Uterus (tissue), 2 donors: ENCODE measurements at regions not wholly inside any gene's neighbourhood (a gene's known extent, or its start where the extent isn't known, plus 50 kb on each side); places are given as distances from the start of the nearest gene placed in this dataset.

Experiments
- CTCF ChIP-seq, 4 experiments: fragments of 200-600 bp in 2 of 4; fragments of 450-650 bp in 2 of 4; sonication (generic) in 2 of 4; IDR thresholded peaks; one replicate each; pipeline ENCODE4 v1.5.1; 2016 to 2019; ENCODE audit warnings: antibody characterized with exemption in 4 of 4, mild to moderate bottlenecking in 2 of 4, moderate library complexity in 1 of 4
- POLR2A ChIP-seq, 2 donors: fragments of 450-650 bp; IDR thresholded peaks; one replicate each; pipeline ENCODE4 v1.6.1; 2016; ENCODE audit warnings: antibody characterized with exemption in 2 of 2, mild to moderate bottlenecking in 1 of 2, moderate library complexity in 1 of 2

GRCh38 chr9:19551124-19551929 lies 142.5 kb downstream of the ACER2 start:
- no peak for TF ChIP-seq CTCF (IDR thresholded peaks at IDR 0.05)
- TF ChIP-seq POLR2A (IDR thresholded peaks at IDR 0.05) = no peak
